Karpas-422 (cell line): ENCODE measurements at regions not wholly inside any gene's neighbourhood (a gene's known extent, or its start where the extent isn't known, plus 50 kb on each side); places are given as distances from the start of the nearest gene placed in this dataset.

ENCODE experiments used
- DNase-seq: peaks from one replicate; pipeline ENCODE4 v3.0.0-alpha.2; 2015
- H2AFZ ChIP-seq: fragments of 200-600 bp; sonication (generic); 2 replicates; pipeline ENCODE4 v1.6.1; 2014; ENCODE audit warnings: antibody characterized with exemption, low read length, mixed read lengths
- H3K27ac ChIP-seq: fragments of 200-600 bp; sonication (generic); 2 replicates; pipeline ENCODE4 v1.5.1; 2014; ENCODE audit warnings: mild to moderate bottlenecking, low read length, moderate library complexity
- H3K27me3 ChIP-seq: fragments of 200-600 bp; sonication (generic); 2 replicates; pipeline ENCODE4 v1.6.1; 2014; ENCODE audit warnings: low read length, mixed read lengths
- H3K36me3 ChIP-seq: fragments of 200-600 bp; sonication (generic); 2 replicates; pipeline ENCODE4 v1.6.1; 2014; ENCODE audit warnings: low read length, mixed read lengths; ENCODE audit not compliant: insufficient read depth
- H3K4me1 ChIP-seq: fragments of 200-600 bp; sonication (generic); 2 replicates; pipeline ENCODE4 v1.6.1; 2014; ENCODE audit warnings: mild to moderate bottlenecking, low read length, mixed read lengths
- H3K4me2 ChIP-seq: fragments of 200-600 bp; sonication (generic); 2 replicates; pipeline ENCODE4 v1.6.1; 2014; ENCODE audit warnings: low read length, low read depth, mild to moderate bottlenecking; ENCODE audit not compliant: poor library complexity, severe bottlenecking
- H3K4me3 ChIP-seq: fragments of 200-600 bp; sonication (generic); 2 replicates; pipeline ENCODE4 v1.5.1; 2014; ENCODE audit warnings: mild to moderate bottlenecking, antibody characterized with exemption, low read length, mixed read lengths
- H3K79me2 ChIP-seq: fragments of 200-600 bp; sonication (generic); 2 replicates; pipeline ENCODE4 v1.6.1; 2014; ENCODE audit warnings: mild to moderate bottlenecking, low read length, mixed read lengths
- H3K9ac ChIP-seq: fragments of 200-600 bp; sonication (generic); 2 replicates; pipeline ENCODE4 v1.6.0; 2014; ENCODE audit warnings: low read length
- H3K9me2 ChIP-seq: fragments of 200-600 bp; sonication (generic), shearing (Covaris generic); replicated peaks from 2 replicates; pipeline ENCODE4 v1.6.0; 2014; ENCODE audit warnings: mild to moderate bottlenecking, low read length, moderate library complexity; ENCODE audit not compliant: insufficient read depth
- H3K9me3 ChIP-seq: fragments of 300-700, 200-600 bp; sonication (generic); 2 replicates; pipeline ENCODE4 v1.6.1; 2014; ENCODE audit warnings: low read length, mixed read lengths
- H4K20me1 ChIP-seq: fragments of 200-600 bp; sonication (generic); 2 replicates; pipeline ENCODE4 v1.6.1; 2014; ENCODE audit warnings: mild to moderate bottlenecking, antibody characterized with exemption, low read length, low read depth; ENCODE audit not compliant: insufficient read depth

DNA sequence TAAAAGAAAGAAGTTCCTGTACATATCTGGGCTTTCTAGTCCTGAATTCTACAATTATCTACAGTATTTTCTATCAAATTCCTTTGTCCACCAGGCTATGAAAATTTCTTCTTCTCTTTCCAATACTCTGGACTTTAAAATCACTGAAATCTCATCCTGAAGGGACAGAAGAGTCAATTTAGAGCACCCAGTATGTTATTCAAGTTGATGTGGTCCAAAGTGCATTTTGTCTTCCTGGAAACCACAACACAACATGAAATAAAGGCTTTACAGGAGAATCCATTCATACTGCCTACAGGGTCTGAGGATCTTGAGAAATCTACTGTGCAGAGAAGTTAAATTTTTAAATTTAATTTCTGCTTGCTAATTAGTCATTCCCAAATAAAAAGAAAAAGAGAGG, 94.9 kb upstream of the ADGRF1 start:
- DNase-seq = no peak
- H3K4me2 ChIP-seq = no peak overlapping the region
- no peak overlapping the region for H3K9ac ChIP-seq

GRCh38 chr6:47135772-47136171, 93.6 kb upstream of the ADGRF1 start:
- H3K79me2 ChIP-seq = no peaks in the 10 kb centered on the region
- no peak overlapping the region for H3K4me2 ChIP-seq
- no peaks in the 10 kb centered on the region for H3K9me2 ChIP-seq
- H3K9me3 ChIP-seq = no peaks in the 10 kb centered on the region
- H3K27ac ChIP-seq = no peak overlapping the region
- H3K4me1 ChIP-seq = no peaks in the 10 kb centered on the region
- H3K27me3 ChIP-seq = no peaks in the 10 kb centered on the region
- no peak overlapping the region for H3K9ac ChIP-seq
- no peak overlapping the region for H2AFZ ChIP-seq
- H3K4me3 ChIP-seq = no peak overlapping the region
- H3K36me3 ChIP-seq = no peaks in the 10 kb centered on the region
- DNase-seq = no peak
- H4K20me1 ChIP-seq = no peaks in the 10 kb centered on the region

More for the DNA sequence above, 94.9 kb upstream of the ADGRF1 start:
- Histone ChIP-seq H3K4me3 (no peak overlapping the region), H3K9me2 (no peaks in the 10 kb centered on the region), H3K36me3 (no peaks in the 10 kb centered on the region), H3K4me1 (no peaks in the 10 kb centered on the region), H3K27ac (no peak overlapping the region), H4K20me1 (no peaks in the 10 kb centered on the region), H3K79me2 (no peaks in the 10 kb centered on the region), H3K9me3 (no peaks in the 10 kb centered on the region), H3K27me3 (no peaks in the 10 kb centered on the region), H2AFZ (no peak overlapping the region)

- H2AFZ ChIP-seq = no peak overlapping the region
- H3K9me3 ChIP-seq = no peaks in the 10 kb centered on the region
- no peaks in the 10 kb centered on the region for H3K36me3 ChIP-seq
- H3K4me3 ChIP-seq = no peak overlapping the region
- no peaks in the 10 kb centered on the region for H3K79me2 ChIP-seq
- no peaks in the 10 kb centered on the region for H3K4me1 ChIP-seq
- H3K9ac ChIP-seq = no peak overlapping the region
- H3K27me3 ChIP-seq = no peaks in the 10 kb centered on the region
- no peaks in the 10 kb centered on the region for H3K9me2 ChIP-seq
- no peaks in the 10 kb centered on the region for H4K20me1 ChIP-seq
- H3K4me2 ChIP-seq = no peak overlapping the region
- DNase-seq = no peak
- H3K27ac ChIP-seq = no peak overlapping the region
Observed at GRCh38 chr6:47134476-47135189, 92.5 kb upstream of the ADGRF1 start.

DNA sequence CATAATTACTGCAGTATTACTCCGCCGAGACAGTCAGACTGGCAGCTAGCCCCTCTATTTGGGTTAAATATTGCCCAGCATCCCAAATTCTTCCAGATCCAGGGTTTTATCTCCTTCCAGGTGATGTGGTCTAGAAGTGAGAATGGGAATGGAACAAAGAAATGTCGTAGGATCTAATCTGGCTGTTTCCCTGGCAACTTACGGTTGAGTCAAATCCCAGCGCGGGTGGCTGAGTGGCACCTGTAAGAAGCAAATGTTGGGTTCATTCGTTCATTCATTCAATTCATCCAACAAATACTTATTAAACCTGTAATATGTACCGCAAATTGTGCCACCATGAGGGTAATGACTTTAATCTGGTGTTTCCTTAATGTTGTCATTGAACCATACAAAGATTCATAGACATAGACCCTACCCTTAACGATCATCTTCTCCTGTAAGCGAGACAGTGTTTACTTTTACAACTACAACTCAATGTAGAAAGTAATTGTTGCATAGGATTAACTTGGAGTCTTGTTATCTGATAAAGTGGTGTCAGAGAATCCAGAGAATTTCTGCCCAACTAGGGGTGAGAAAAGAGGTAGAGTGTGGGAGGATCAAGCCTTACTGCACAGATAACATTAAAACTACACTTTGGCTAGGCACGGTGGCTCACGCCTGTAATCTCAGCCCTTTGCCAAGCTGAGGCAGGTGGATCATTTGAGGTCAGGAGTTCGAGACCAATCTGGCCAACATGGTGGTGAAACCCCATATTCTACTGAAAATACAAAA, 91.3 kb upstream of the ADGRF1 start:
- no peak overlapping the region for H3K9ac ChIP-seq
- no peak overlapping the region for H3K4me2 ChIP-seq
- H3K27me3 ChIP-seq = no peaks in the 10 kb centered on the region
- H3K36me3 ChIP-seq = no peaks in the 10 kb centered on the region
- H3K9me2 ChIP-seq = no peaks in the 10 kb centered on the region
- no peak overlapping the region for H3K27ac ChIP-seq
- no peak overlapping the region for H2AFZ ChIP-seq
- no peaks in the 10 kb centered on the region for H3K79me2 ChIP-seq
- H4K20me1 ChIP-seq = no peaks in the 10 kb centered on the region
- no peaks in the 10 kb centered on the region for H3K4me1 ChIP-seq
- H3K4me3 ChIP-seq = no peak overlapping the region
- no peak for DNase-seq
- H3K9me3 ChIP-seq = no peaks in the 10 kb centered on the region

DNA sequence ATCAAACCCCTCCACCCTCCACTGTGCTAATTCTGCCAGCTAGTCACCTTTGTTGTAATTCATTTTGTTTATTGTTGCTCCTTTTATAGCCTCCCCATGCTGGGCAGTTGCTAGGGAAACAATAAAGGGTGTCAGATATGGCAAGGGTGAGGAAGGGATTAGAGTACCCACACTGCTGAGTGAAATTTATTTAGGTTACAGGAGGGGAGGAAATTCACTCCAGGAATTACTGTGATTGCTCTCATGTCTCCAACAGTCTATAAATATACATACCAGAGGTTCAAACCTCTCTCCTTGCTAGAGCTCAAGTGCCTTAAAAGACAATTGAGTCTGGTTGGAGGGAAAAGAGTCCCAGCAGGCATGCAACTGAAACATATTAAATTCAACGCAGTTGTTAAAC, 90.6 kb upstream of the ADGRF1 start:
- Histone ChIP-seq H2AFZ (no peak overlapping the region), H3K36me3 (no peaks in the 10 kb centered on the region), H3K79me2 (no peaks in the 10 kb centered on the region), H3K4me2 (no peak overlapping the region), H3K4me3 (no peak overlapping the region), H4K20me1 (no peaks in the 10 kb centered on the region), H3K9me2 (no peaks in the 10 kb centered on the region), H3K27ac (no peak overlapping the region), H3K4me1 (no peaks in the 10 kb centered on the region), H3K9ac (no peak overlapping the region), H3K27me3 (no peaks in the 10 kb centered on the region), H3K9me3 (no peaks in the 10 kb centered on the region)
- DNase-seq = no peak

DNA sequence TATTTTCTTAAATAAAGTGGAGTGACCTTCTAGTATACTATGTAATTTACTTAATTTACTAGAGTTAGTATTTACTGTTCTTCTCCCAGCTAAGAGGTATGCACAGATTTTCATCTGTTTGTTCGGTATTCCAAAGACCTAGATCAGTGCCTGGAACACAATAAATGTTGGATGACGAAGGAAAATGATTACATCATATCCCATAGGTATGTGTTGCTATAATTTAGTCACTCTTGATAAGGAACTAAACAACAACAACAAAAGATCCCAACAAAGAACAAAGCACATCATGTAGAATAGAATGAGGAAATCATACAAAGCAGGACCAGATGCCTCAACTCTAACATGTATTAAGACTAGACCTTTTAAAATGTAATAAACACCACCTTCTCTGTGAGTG, 89.6 kb upstream of the ADGRF1 start:
- Histone ChIP-seq H3K4me3 (no peak overlapping the region), H4K20me1 (no peaks in the 10 kb centered on the region), H2AFZ (no peak overlapping the region), H3K27me3 (no peaks in the 10 kb centered on the region), H3K9ac (no peak overlapping the region), H3K4me2 (no peak overlapping the region), H3K4me1 (no peaks in the 10 kb centered on the region), H3K79me2 (no peaks in the 10 kb centered on the region), H3K9me2 (no peaks in the 10 kb centered on the region), H3K36me3 (no peaks in the 10 kb centered on the region), H3K9me3 (no peaks in the 10 kb centered on the region), H3K27ac (no peak overlapping the region)
- DNase-seq = no peak

GRCh38 chr6:47130086-47130485, 88.0 kb upstream of the ADGRF1 start:
- H3K36me3 ChIP-seq = no peaks in the 10 kb centered on the region
- H3K27me3 ChIP-seq = no peaks in the 10 kb centered on the region
- no peak overlapping the region for H3K9ac ChIP-seq
- H3K4me3 ChIP-seq = no peak overlapping the region
- no peak for DNase-seq
- H3K4me1 ChIP-seq = no peaks in the 10 kb centered on the region
- H3K9me3 ChIP-seq = no peaks in the 10 kb centered on the region
- no peak overlapping the region for H2AFZ ChIP-seq
- no peak overlapping the region for H3K27ac ChIP-seq
- no peaks in the 10 kb centered on the region for H3K79me2 ChIP-seq
- no peaks in the 10 kb centered on the region for H3K9me2 ChIP-seq
- no peaks in the 10 kb centered on the region for H4K20me1 ChIP-seq
- H3K4me2 ChIP-seq = no peak overlapping the region

GRCh38 chr6:47129129-47129528, 87.0 kb upstream of the ADGRF1 start:
- no peak overlapping the region for H3K27ac ChIP-seq
- no peak overlapping the region for H3K9ac ChIP-seq
- H3K4me2 ChIP-seq = no peak overlapping the region
- no peaks in the 10 kb centered on the region for H4K20me1 ChIP-seq
- no peaks in the 10 kb centered on the region for H3K79me2 ChIP-seq
- no peaks in the 10 kb centered on the region for H3K27me3 ChIP-seq
- H3K9me3 ChIP-seq = no peaks in the 10 kb centered on the region
- H3K36me3 ChIP-seq = no peaks in the 10 kb centered on the region
- H3K4me3 ChIP-seq = no peak overlapping the region
- no peak overlapping the region for H2AFZ ChIP-seq
- no peaks in the 10 kb centered on the region for H3K4me1 ChIP-seq
- no peaks in the 10 kb centered on the region for H3K9me2 ChIP-seq
- DNase-seq = no peak
